Spleen (tissue), 11 donors: ENCODE measurements at regions not wholly inside any gene's neighbourhood (a gene's known extent, or its start where the extent isn't known, plus 50 kb on each side); places are given as distances from the start of the nearest gene placed in this dataset.

ENCODE experiments used
- DNase-seq: peaks from one replicate; pipeline ENCODE4 v3.0.0-alpha.2; 2020
- H3K27ac ChIP-seq, 8 donors: fragments of 200-600 bp; sonication (generic) in 7 of 8; 1 replicate in 4 of 8; 2 replicates in 4 of 8; pipeline versions ENCODE4 v1.5.0 to v1.8.0; 2016 to 2021; ENCODE audit warnings: inconsistent platforms in 4 of 8, mild to moderate bottlenecking in 4 of 8, moderate library complexity in 1 of 8
- H3K27me3 ChIP-seq, 7 donors: fragments of 200-600 bp; sonication (generic) in 6 of 7; replicated peaks in 1 of 7; 1 replicate in 4 of 7; 2 replicates in 3 of 7; pipeline versions ENCODE4 v1.5.0 to v1.8.0; 2016 to 2021; ENCODE audit warnings: inconsistent platforms in 3 of 7, mild to moderate bottlenecking in 1 of 7
- H3K36me3 ChIP-seq, 6 donors: fragments of 200-600 bp; sonication (generic) in 5 of 6; 1 replicate in 4 of 6; 2 replicates in 2 of 6; pipeline versions ENCODE4 v1.5.0 to v1.8.0; 2016 to 2021; ENCODE audit warnings: inconsistent platforms in 2 of 6
- H3K4me1 ChIP-seq, 6 donors: fragments of 200-600 bp; sonication (generic) in 5 of 6; 1 replicate in 3 of 6; 2 replicates in 3 of 6; pipeline versions ENCODE4 v1.5.0 to v1.8.0; 2016 to 2021; ENCODE audit warnings: inconsistent platforms in 3 of 6
- H3K4me3 ChIP-seq, 8 donors: fragments of 200-600 bp; sonication (generic) in 7 of 8; 1 replicate in 4 of 8; 2 replicates in 4 of 8; pipeline versions ENCODE4 v1.5.0 to v1.8.0; 2016 to 2021; ENCODE audit warnings: inconsistent platforms in 4 of 8, mild to moderate bottlenecking in 4 of 8, moderate library complexity in 2 of 8
- H3K9me3 ChIP-seq, 8 donors: fragments of 200-600 bp; sonication (generic) in 7 of 8; 1 replicate in 4 of 8; 2 replicates in 4 of 8; pipeline versions ENCODE4 v1.5.0 to v1.8.0; 2016 to 2021; ENCODE audit warnings: inconsistent platforms in 4 of 8
- POLR2A ChIP-seq, 3 donors: fragments of 450-650 bp; IDR thresholded peaks; one replicate each; pipeline ENCODE4 v1.5.1; 2017; ENCODE audit warnings: antibody characterized with exemption in 3 of 3, mild to moderate bottlenecking in 1 of 3
- POLR2AphosphoS5 ChIP-seq, 3 donors: sonication (generic); formaldehyde crosslinking; IDR thresholded peaks; one replicate each; pipeline ENCODE4 v1.5.1; 2017; ENCODE audit warnings: antibody characterized with exemption in 3 of 3
- WGBS, 5 donors: extraction: QIAGEN DNeasy Blood & Tissue Kit in 3 of 5; methylation state at CpG; one replicate each; pipeline versions ENCODE4 v1.1.5 to v1.1.7; 2013 to 2018; 5-methylcytosine and 5-hydroxymethylcytosine counted together
- intact Hi-C: fragments of 100-400 bp; cut with DNase I; formaldehyde crosslinking; loops from one replicate; pipeline ENCODE4 v1.15.0; 2023; ENCODE audit warnings: low total_unique reads
- TF ChIP-seq, protein P1 (sequence below), 11 experiments: fragments of 200-600 bp in 7 of 11; fragments of 450-650 bp in 4 of 11; sonication (generic) in 4 of 11; IDR thresholded peaks in 8 of 11; conservative IDR thresholded peaks in 3 of 11; 1 replicate in 7 of 11; 2 replicates in 4 of 11; pipeline versions ENCODE4 v1.4.0 to v1.8.0; 2016 to 2021; ENCODE audit warnings: antibody characterized with exemption in 11 of 11, inconsistent platforms in 4 of 11, mild to moderate bottlenecking in 1 of 11
- donor health status: healthy with polysubstance abuse.
- donor health status: DM: no; HTN: no; CAD: no; lungs with moderate emphysema.
- donor health status: DM: no; HTN: no; CAD: no.
- donor health status: Bipolar disorder and iron deficiency.
- donor health status: healthy.
- donor health status: DM: no; HTN: no; CAD: no.
- donor health status: DM: yes; HTN: yes; CAD: no.

DNA sequence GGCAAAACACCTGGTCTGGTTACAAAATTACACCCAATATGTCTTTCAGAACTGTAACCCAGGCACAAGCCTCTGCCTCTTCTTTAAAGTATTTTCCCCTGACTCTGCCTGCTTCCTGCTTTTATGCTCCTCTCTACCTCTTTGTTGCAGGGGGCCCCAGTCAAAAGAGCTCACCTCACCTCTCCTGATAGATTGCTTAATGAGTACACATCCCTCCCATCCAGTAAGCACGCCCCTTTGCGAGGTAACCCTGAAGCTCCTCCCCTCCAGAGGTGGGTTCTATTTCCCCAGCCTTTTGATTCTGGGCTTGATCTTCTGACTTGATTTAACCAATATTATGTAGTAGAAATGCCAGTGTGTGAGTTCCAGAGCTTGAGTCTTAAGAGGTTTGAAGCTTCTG, 56.6 kb upstream of the EYA2 start:
- H3K4me3 ChIP-seq = no peak overlapping the region
- no peaks in the 10 kb centered on the region for H3K36me3 ChIP-seq
- intact Hi-C loops = no loop called here
- no peaks in the 10 kb centered on the region for H3K9me3 ChIP-seq
- no peaks in the 10 kb centered on the region for H3K4me1 ChIP-seq
- peaks cover 0 to 21% (median 0%) of the 10 kb centered on the region in 7 donors for H3K27me3 ChIP-seq
- H3K27ac ChIP-seq = no peak overlapping the region
- 39 to 55% (median 48%) methylated on average over 2 of the region's 2 CpGs for WGBS, 5 donors
- TF ChIP-seq, protein P1, sequence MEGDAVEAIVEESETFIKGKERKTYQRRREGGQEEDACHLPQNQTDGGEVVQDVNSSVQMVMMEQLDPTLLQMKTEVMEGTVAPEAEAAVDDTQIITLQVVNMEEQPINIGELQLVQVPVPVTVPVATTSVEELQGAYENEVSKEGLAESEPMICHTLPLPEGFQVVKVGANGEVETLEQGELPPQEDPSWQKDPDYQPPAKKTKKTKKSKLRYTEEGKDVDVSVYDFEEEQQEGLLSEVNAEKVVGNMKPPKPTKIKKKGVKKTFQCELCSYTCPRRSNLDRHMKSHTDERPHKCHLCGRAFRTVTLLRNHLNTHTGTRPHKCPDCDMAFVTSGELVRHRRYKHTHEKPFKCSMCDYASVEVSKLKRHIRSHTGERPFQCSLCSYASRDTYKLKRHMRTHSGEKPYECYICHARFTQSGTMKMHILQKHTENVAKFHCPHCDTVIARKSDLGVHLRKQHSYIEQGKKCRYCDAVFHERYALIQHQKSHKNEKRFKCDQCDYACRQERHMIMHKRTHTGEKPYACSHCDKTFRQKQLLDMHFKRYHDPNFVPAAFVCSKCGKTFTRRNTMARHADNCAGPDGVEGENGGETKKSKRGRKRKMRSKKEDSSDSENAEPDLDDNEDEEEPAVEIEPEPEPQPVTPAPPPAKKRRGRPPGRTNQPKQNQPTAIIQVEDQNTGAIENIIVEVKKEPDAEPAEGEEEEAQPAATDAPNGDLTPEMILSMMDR (IDR thresholded peaks at IDR 0.05 in 8 of 11, conservative IDR thresholded peaks at IDR 0.05 in 3 of 11) = no peak
- TF ChIP-seq POLR2AphosphoS5 (IDR thresholded peaks at IDR 0.05) (no peak), POLR2A (IDR thresholded peaks at IDR 0.05) (no peak)
- no peak for DNase-seq

DNA sequence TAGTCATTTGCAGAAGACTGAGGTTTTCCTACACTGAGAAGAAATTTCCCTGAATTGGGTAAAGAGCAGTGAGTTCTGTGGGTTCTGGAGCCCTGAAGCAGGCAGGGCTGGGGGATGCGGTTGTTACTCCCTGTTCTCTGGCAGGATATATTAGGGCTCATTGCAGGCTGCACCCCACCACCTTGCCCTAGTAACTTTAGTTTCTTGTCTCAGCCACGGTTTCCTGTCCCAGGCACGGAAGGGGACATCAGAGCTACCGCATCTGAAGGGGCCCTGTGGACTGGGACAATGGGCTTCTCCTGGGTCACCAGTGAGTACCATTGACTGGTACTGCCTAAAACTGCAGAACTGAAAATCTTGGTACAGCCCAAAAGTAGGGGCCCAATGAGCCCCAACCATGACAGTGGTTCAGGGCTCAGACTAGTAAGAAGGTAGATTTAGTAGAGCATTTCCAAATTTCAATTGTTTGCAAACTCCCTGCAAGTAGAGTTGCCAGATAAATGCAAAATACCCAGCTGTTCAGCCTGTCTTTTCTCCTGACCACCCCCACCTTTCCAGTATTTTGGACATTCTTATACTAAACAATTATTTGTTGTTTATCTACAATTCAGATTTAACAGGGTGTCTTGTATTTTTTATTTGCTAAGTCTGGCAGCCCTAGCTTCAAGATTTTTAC, 54.5 kb upstream of the EYA2 start:
- intact Hi-C loops = no loop called here
- Histone ChIP-seq H3K9me3 (no peaks in the 10 kb centered on the region), H3K27me3 (peaks cover 0 to 21% (median 0%) of the 10 kb centered on the region in 7 donors), H3K36me3 (no peaks in the 10 kb centered on the region), H3K4me1 (no peaks in the 10 kb centered on the region), H3K27ac (no peak overlapping the region), H3K4me3 (no peak overlapping the region)
- no peak for TF ChIP-seq POLR2A (IDR thresholded peaks at IDR 0.05)
- TF ChIP-seq, protein P1 (IDR thresholded peaks at IDR 0.05 in 8 of 11, conservative IDR thresholded peaks at IDR 0.05 in 3 of 11) = no peak
- no peak for TF ChIP-seq POLR2AphosphoS5 (IDR thresholded peaks at IDR 0.05)
- DNase-seq = no peak
- 56 to 80% (median 65%) methylated on average over 4 of the region's 4 CpGs for WGBS, 5 donors
